Tibial artery (tissue), 4 donors: ENCODE measurements at regions not wholly inside any gene's neighbourhood (a gene's known extent, or its start where the extent isn't known, plus 50 kb on each side); places are given as distances from the start of the nearest gene placed in this dataset.

ENCODE experiments used
- DNase-seq, 2 donors: peaks; one replicate each; pipeline ENCODE4 v3.0.0-alpha.2; 2019
- H3K27ac ChIP-seq, 2 donors: fragments of 200-600 bp; sonication (generic) in 1 of 2; 1 replicate in 1 of 2; 2 replicates in 1 of 2; pipeline ENCODE4 v1.5.1; 2018 to 2019; ENCODE audit warnings: mild to moderate bottlenecking in 1 of 2
- H3K27me3 ChIP-seq, 2 donors: fragments of 200-600 bp; sonication (generic) in 1 of 2; one replicate each; pipeline versions ENCODE4 v1.5.1 to v1.6.0; 2016 to 2019
- H3K36me3 ChIP-seq, 3 donors: fragments of 200-600 bp; sonication (generic) in 2 of 3; one replicate each; pipeline ENCODE4 v1.5.1; 2016 to 2019; ENCODE audit warnings: mild to moderate bottlenecking in 2 of 3
- H3K4me1 ChIP-seq, 4 donors: fragments of 200-600 bp; sonication (generic) in 2 of 4; 1 replicate in 3 of 4; 2 replicates in 1 of 4; pipeline ENCODE4 v1.5.1; 2016 to 2019
- H3K4me3 ChIP-seq, 2 donors: fragments of 200-600 bp; sonication (generic) in 1 of 2; 1 replicate in 1 of 2; 2 replicates in 1 of 2; pipeline ENCODE4 v1.5.1; 2018 to 2019; ENCODE audit warnings: mild to moderate bottlenecking in 2 of 2
- H3K9me3 ChIP-seq, 3 donors: fragments of 200-600 bp; sonication (generic) in 1 of 3; one replicate each; pipeline ENCODE4 v1.5.1; 2016 to 2019
- CTCF ChIP-seq, 2 experiments: fragments of 200-600 bp in 1 of 2; fragments of 450-650 bp in 1 of 2; IDR thresholded peaks; one replicate each; pipeline ENCODE4 v1.5.1; 2017 to 2019; ENCODE audit warnings: antibody characterized with exemption in 2 of 2, mild to moderate bottlenecking in 1 of 2, moderate library complexity in 1 of 2
- intact Hi-C: fragments of 100-400 bp; cut with DNase I; formaldehyde crosslinking; loops from one replicate; pipeline ENCODE4 v1.15.0; 2023; ENCODE audit warnings: low total_unique reads

- Histone ChIP-seq H3K27me3 (no peaks in the 10 kb centered on the region), H3K4me1 (peaks cover 0 to under 1% (median 0%) of the 10 kb centered on the region in 4 donors), H3K27ac (no peak overlapping the region), H3K9me3 (no peaks in the 10 kb centered on the region), H3K36me3 (no peaks in the 10 kb centered on the region), H3K4me3 (no peak overlapping the region)
- intact Hi-C loops = no loop called here
- TF ChIP-seq CTCF (IDR thresholded peaks at IDR 0.05) = no peak
- no peak for DNase-seq
Observed at GRCh38 chr4:155603360-155603891, 63.2 kb upstream of the GUCY1A1 start.

- no peak overlapping the region for H3K4me3 ChIP-seq
- H3K9me3 ChIP-seq = no peaks in the 10 kb centered on the region
- intact Hi-C loops = no loop called here
- H3K27me3 ChIP-seq = no peaks in the 10 kb centered on the region
- H3K27ac ChIP-seq = no peak overlapping the region
- H3K4me1 ChIP-seq = no peaks in the 10 kb centered on the region
- no peaks in the 10 kb centered on the region for H3K36me3 ChIP-seq
- DNase-seq = no peak
- no peak for TF ChIP-seq CTCF (IDR thresholded peaks at IDR 0.05)
Observed at GRCh38 chr4:155602351-155603140, 64.1 kb upstream of the GUCY1A1 start.

DNA sequence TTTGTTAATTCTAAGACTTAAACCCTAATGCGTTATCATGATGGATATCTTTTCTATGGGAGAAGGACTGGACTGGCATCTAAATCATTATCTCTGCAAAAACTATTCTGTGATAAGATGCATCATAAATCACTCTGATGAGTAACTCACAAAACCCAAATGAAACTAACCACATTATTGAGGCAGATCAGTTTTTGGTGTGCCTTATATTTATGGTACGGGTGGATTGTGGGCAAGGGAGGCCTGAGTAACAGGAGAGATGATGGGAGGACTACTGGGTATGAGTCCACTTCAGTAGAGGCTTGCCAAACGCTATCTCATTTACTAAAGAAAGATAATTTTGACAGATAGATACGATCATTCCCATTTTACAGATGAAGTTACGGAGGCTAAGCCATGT is 66.4 kb upstream of the GUCY1A1 start:
- Histone ChIP-seq H3K9me3 (no peaks in the 10 kb centered on the region), H3K4me1 (peaks cover 0 to 5% (median 0%) of the 10 kb centered on the region in 4 donors), H3K36me3 (no peaks in the 10 kb centered on the region), H3K27ac (no peak overlapping the region), H3K4me3 (no peak overlapping the region), H3K27me3 (no peaks in the 10 kb centered on the region)
- intact Hi-C loops = no loop called here
- DNase-seq = no peak
- TF ChIP-seq CTCF (IDR thresholded peaks at IDR 0.05) = no peak

DNA sequence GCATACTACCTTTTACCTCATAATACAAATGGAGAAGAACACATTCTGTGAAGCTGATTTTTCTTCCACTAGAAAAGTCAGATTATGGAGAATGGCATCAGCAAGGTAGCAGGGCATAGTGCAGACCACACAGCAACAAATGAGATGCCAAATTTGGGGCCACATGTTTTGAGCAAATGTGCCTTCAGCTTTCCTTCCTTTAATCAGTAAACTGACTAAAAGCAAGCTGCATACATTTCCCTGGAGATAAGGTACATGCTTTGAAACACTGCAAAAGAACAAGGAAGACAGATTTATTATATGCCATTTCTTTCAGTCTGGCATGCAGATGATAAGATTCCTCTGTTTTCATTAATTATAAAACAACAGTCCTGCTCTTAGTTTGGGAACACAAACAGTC is 67.1 kb upstream of the GUCY1A1 start:
- no peaks in the 10 kb centered on the region for H3K9me3 ChIP-seq
- H3K27me3 ChIP-seq = no peaks in the 10 kb centered on the region
- TF ChIP-seq CTCF (IDR thresholded peaks at IDR 0.05) = no peak
- DNase-seq = no peak
- peaks cover 0 to 5% (median 0%) of the 10 kb centered on the region in 4 donors for H3K4me1 ChIP-seq
- H3K4me3 ChIP-seq = no peak overlapping the region
- intact Hi-C loops = no loop called here
- H3K36me3 ChIP-seq = no peaks in the 10 kb centered on the region
- no peak overlapping the region for H3K27ac ChIP-seq

DNA sequence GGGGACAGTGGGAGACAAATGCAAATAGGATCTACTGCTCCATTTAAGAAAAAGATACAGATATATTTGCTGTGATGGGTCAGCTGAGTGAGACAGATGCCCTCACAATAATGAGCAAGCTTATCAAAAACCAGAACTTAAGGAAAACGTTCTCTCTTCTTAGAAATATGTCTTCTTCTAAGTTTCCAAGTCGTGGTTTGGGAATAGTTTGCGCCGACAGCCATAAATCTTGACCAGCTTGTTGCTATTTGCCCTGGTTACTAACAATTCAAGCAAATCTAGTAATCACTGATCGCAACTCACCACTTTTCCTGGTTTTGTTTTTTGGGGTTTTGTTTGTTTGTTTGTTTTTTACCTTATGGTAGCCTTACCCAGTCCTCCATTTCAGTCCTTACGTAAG is 67.6 kb upstream of the GUCY1A1 start:
- TF ChIP-seq CTCF (IDR thresholded peaks at IDR 0.05) = no peak
- intact Hi-C loops = no loop called here
- no peaks in the 10 kb centered on the region for H3K9me3 ChIP-seq
- no peak for DNase-seq
- no peak overlapping the region for H3K27ac ChIP-seq
- H3K4me3 ChIP-seq = no peak overlapping the region
- no peaks in the 10 kb centered on the region for H3K27me3 ChIP-seq
- H3K4me1 ChIP-seq = peaks cover 0 to 5% (median 0%) of the 10 kb centered on the region in 4 donors
- no peaks in the 10 kb centered on the region for H3K36me3 ChIP-seq
